Spleen (tissue), 7 donors: ENCODE measurements at regions not wholly inside any gene's neighbourhood (a gene's known extent, or its start where the extent isn't known, plus 50 kb on each side); places are given as distances from the start of the nearest gene placed in this dataset.

Experiments used
- CTCF ChIP-seq, 11 experiments: fragments of 200-600 bp in 7 of 11; fragments of 450-650 bp in 4 of 11; sonication (generic) in 4 of 11; IDR thresholded peaks in 8 of 11; conservative IDR thresholded peaks in 3 of 11; 1 replicate in 7 of 11; 2 replicates in 4 of 11; pipeline versions ENCODE4 v1.4.0 to v1.8.0; 2016 to 2021; ENCODE audit warnings: antibody characterized with exemption in 11 of 11, inconsistent platforms in 4 of 11, mild to moderate bottlenecking in 1 of 11
- POLR2A ChIP-seq, 3 donors: fragments of 450-650 bp; IDR thresholded peaks; one replicate each; pipeline ENCODE4 v1.5.1; 2017; ENCODE audit warnings: antibody characterized with exemption in 3 of 3, mild to moderate bottlenecking in 1 of 3
- POLR2AphosphoS5 ChIP-seq, 3 donors: sonication (generic); formaldehyde crosslinking; IDR thresholded peaks; one replicate each; pipeline ENCODE4 v1.5.1; 2017; ENCODE audit warnings: antibody characterized with exemption in 3 of 3
- donor health status: DM: no; HTN: no; CAD: no; lungs with moderate emphysema.
- donor health status: DM: no; HTN: no; CAD: no.
- donor health status: DM: no; HTN: no; CAD: no.

GRCh38 chr2:187617120-187617519 is 62.9 kb upstream of the TFPI start:
- TF ChIP-seq POLR2AphosphoS5 (IDR thresholded peaks at IDR 0.05) (no peak), POLR2A (IDR thresholded peaks at IDR 0.05) (no peak), CTCF (IDR thresholded peaks at IDR 0.05 in 8 of 11, conservative IDR thresholded peaks at IDR 0.05 in 3 of 11) (no peak)
